C4-2B (cell line): ENCODE measurements at regions not wholly inside any gene's neighbourhood (a gene's known extent, or its start where the extent isn't known, plus 50 kb on each side); places are given as distances from the start of the nearest gene placed in this dataset.

Experiments
- CTCF ChIP-seq: fragments of 450-650 bp; conservative IDR thresholded peaks from 2 replicates; pipeline ENCODE4 v1.5.1; 2017; ENCODE audit warnings: mild to moderate bottlenecking
- ZFX ChIP-seq: fragments of 450-650 bp; IDR thresholded peaks from 2 replicates; pipeline ENCODE4 v1.6.1; 2017

- TF ChIP-seq CTCF (no peak), ZFX (no peak)
Observed at GRCh38 chr16:47991491-47991890, 164.3 kb downstream of the ABCC12 start.
